Gastroesophageal sphincter (tissue), 4 donors: ENCODE measurements at regions not wholly inside any gene's neighbourhood (a gene's known extent, or its start where the extent isn't known, plus 50 kb on each side); places are given as distances from the start of the nearest gene placed in this dataset.

Source experiments
- ATAC-seq: fragments of 150-250 bp; one replicate; pipeline ENCODE4 v1.9.1; 2016; ENCODE audit warnings: mild to moderate bottlenecking, moderate library complexity
- H3K27ac ChIP-seq, 4 donors: fragments of 200-600 bp; sonication (generic) in 3 of 4; 1 replicate in 3 of 4; 2 replicates in 1 of 4; pipeline ENCODE4 v1.5.1; 2016 to 2019
- H3K27me3 ChIP-seq: fragments of 200-600 bp; sonication (generic); one replicate; pipeline ENCODE4 v1.5.1; 2019
- H3K36me3 ChIP-seq, 2 donors: fragments of 200-600 bp; sonication (generic); one replicate each; pipeline ENCODE4 v1.5.1; 2019; ENCODE audit warnings: control low read depth in 1 of 2
- H3K4me1 ChIP-seq, 3 donors: fragments of 200-600 bp; sonication (generic); 1 replicate in 2 of 3; 2 replicates in 1 of 3; pipeline ENCODE4 v1.5.1; 2016 to 2019; ENCODE audit warnings: control low read depth in 2 of 3
- H3K4me3 ChIP-seq, 2 donors: fragments of 200-600 bp; sonication (generic); one replicate each; pipeline ENCODE4 v1.5.1; 2019; ENCODE audit warnings: mild to moderate bottlenecking in 1 of 2, moderate library complexity in 1 of 2
- H3K9me3 ChIP-seq, 3 donors: fragments of 200-600 bp; sonication (generic); one replicate each; pipeline ENCODE4 v1.5.1; 2017 to 2019; ENCODE audit warnings: control low read depth in 2 of 3
- CTCF ChIP-seq, 4 experiments: fragments of 200-600 bp in 2 of 4; fragments of 450-650 bp in 2 of 4; sonication (generic) in 1 of 4; IDR thresholded peaks; one replicate each; pipeline ENCODE4 v1.5.1; 2017 to 2019; ENCODE audit warnings: antibody characterized with exemption in 4 of 4, mild to moderate bottlenecking in 2 of 4, moderate library complexity in 2 of 4
- EP300 ChIP-seq: sonication (generic); formaldehyde crosslinking; IDR thresholded peaks from one replicate; pipeline ENCODE4 v1.6.1; 2017; ENCODE audit warnings: antibody characterized with exemption, mild to moderate bottlenecking
- POLR2A ChIP-seq, 2 donors: fragments of 450-650 bp; IDR thresholded peaks; one replicate each; pipeline ENCODE4 v1.6.1; 2017; ENCODE audit warnings: antibody characterized with exemption in 2 of 2, mild to moderate bottlenecking in 2 of 2, moderate library complexity in 1 of 2
- POLR2AphosphoS5 ChIP-seq: sonication (generic); formaldehyde crosslinking; IDR thresholded peaks from one replicate; pipeline ENCODE4 v1.6.1; 2017; ENCODE audit warnings: antibody characterized with exemption
- WGBS, 2 donors: methylation state at CpG; one replicate each; pipeline ENCODE4 v1.1.5; 2018; ENCODE audit warnings: low coverage in 1 of 2; 5-methylcytosine and 5-hydroxymethylcytosine counted together

DNA sequence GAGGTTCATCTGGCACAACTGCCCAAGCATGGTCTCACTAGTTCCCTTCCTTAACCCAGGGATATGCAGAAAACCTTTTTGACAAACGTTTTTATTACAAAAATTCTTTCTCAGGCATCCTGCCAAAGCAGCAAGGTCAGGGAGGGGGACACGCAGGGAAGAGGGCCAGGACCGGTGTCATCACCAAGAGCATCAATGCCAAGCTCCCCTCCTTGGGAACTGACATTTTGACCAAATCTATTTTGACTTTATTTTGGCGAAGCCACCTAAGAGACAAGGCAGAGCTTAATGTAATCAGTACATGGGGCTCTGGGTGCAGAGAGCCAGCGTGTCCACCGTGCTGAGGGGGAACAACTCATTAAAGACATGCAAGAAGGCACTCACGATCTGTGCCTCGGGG lies 265.2 kb downstream of the CBLN1 start:
- ATAC-seq, result no peak
- no peak overlapping the region for H3K4me3 ChIP-seq
- H3K36me3 ChIP-seq, result no peaks in the 10 kb centered on the region
- peaks cover 58% of the 10 kb centered on the region for H3K27me3 ChIP-seq
- H3K4me1 ChIP-seq, result no peaks in the 10 kb centered on the region
- H3K9me3 ChIP-seq, result no peaks in the 10 kb centered on the region
- TF ChIP-seq POLR2AphosphoS5, result no peak
- TF ChIP-seq POLR2A (IDR thresholded peaks at IDR 0.05), result no peak
- no peak for TF ChIP-seq CTCF (IDR thresholded peaks at IDR 0.05)
- TF ChIP-seq EP300, result no peak
- H3K27ac ChIP-seq, result no peak overlapping the region
- whole genome bisulfite sequencing, 2 donors, result 42 to 49% methylated on average over 8 of the region's 8 CpGs

GRCh38 chr16:49015225-49015592 lies 266.4 kb downstream of the CBLN1 start:
- Histone ChIP-seq H3K27ac (no peak overlapping the region), H3K27me3 (peaks cover 59% of the 10 kb centered on the region), H3K9me3 (peaks cover 0 to 5% (median 0%) of the 10 kb centered on the region in 3 donors), H3K4me3 (no peak overlapping the region), H3K36me3 (no peaks in the 10 kb centered on the region), H3K4me1 (no peaks in the 10 kb centered on the region)
- no peak for ATAC-seq
- 59% methylated on average over 2 of the region's 6 CpGs; no CpG with 5 or more reads in 1 of the 2 donors for WGBS, 2 donors
- no peak for TF ChIP-seq CTCF (IDR thresholded peaks at IDR 0.05)
- no peak for TF ChIP-seq POLR2A (IDR thresholded peaks at IDR 0.05)
- TF ChIP-seq EP300, result no peak
- no peak for TF ChIP-seq POLR2AphosphoS5

DNA sequence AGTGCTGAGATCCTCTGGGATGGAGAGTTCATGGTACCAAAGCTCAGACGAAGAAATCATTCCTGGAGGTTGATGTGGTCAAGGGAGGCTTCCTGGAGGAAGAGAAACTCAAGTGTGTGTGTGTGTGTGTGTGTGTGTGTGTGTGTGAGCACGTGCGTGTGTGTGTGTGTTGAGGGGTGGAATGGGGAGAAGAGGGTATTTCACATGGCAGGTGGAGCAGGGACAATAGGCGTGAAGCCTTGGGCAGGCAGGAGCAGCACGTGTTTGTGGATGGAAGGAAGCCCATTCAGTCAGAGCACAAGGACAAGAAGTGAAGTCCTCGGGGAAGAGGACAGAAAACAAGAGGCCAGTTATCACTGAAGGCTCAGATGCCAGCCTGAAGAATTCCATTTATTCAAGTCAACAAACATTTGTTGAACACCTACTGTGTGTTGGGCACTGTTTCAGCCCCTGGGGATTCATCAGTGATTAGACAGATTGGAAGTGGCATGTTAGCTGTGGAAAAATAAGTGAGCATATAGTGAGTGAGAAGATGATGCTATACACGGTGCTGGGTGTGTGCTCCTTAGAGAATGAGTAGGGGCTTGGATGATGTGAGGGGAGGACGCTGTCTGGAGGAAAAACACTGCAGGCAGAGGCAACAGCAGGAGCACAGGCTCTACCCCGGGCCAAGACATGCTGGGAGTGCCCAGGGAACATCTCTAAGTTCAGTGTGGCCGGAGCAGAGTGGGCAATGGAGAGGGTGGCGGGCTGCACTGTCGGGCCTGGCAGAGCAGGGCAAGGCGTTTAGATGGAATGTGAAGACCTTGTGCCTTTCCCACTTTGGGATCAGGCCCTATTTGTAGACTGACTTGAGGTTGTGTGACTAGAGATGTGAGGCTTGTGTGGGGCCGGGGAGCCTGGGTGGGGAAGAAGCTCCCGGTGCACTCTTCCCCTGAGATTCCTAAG lies 267.1 kb downstream of the CBLN1 start:
- H3K4me3 ChIP-seq, result no peak overlapping the region
- no peaks in the 10 kb centered on the region for H3K4me1 ChIP-seq
- H3K9me3 ChIP-seq, result peaks cover 0 to 11% (median 0%) of the 10 kb centered on the region in 3 donors
- no peak for TF ChIP-seq POLR2A (IDR thresholded peaks at IDR 0.05)
- no peak for TF ChIP-seq EP300
- no peak for TF ChIP-seq CTCF (IDR thresholded peaks at IDR 0.05)
- no peak for TF ChIP-seq POLR2AphosphoS5
- H3K27me3 ChIP-seq, result peaks cover 58% of the 10 kb centered on the region
- ATAC-seq, result no peak
- WGBS, 2 donors, result 63 to 72% methylated on average over 9 to 15 of the region's 15 CpGs
- H3K27ac ChIP-seq, result no peak overlapping the region
- H3K36me3 ChIP-seq, result no peaks in the 10 kb centered on the region

DNA sequence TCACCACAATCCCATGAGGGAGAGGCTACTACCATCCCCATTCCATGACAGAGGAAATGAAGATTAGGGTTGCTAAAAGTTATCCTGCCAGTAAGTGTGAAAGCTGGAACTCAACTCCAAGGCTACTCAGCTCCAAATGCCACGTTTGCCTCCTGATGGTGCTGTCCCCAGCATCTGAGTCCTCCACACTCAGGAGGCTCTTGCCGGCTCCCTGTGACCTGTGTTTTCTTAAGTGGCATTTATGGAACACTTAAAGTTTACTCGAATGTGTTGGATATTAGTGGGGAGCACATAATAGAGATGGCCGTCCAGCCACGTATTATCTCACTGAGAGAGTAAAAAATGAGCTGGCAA lies 267.9 kb downstream of the CBLN1 start:
- Histone ChIP-seq H3K9me3 (peaks cover 0 to 11% (median 0%) of the 10 kb centered on the region in 3 donors), H3K4me1 (no peaks in the 10 kb centered on the region), H3K27ac (no peak overlapping the region), H3K36me3 (no peaks in the 10 kb centered on the region), H3K4me3 (no peak overlapping the region), H3K27me3 (peaks cover 50% of the 10 kb centered on the region)
- WGBS, 2 donors, result 60 to 82% methylated on average over 1 to 5 of the region's 5 CpGs
- no peak for ATAC-seq
- no peak for TF ChIP-seq POLR2AphosphoS5
- no peak for TF ChIP-seq POLR2A (IDR thresholded peaks at IDR 0.05)
- TF ChIP-seq CTCF (IDR thresholded peaks at IDR 0.05), result no peak
